ENCODE measurements at regions not wholly inside any gene's neighbourhood (a gene's known extent, or its start where the extent isn't known, plus 50 kb on each side); places are given as distances from the start of the nearest gene placed in this dataset.
"Not testable (repeated sequence)": the region's sequence is repeated elsewhere in the genome, so short reads cannot be mapped to it uniquely, and the experiment has no call there.

- DNase-seq (ENCODE audit: low read depth in 4 of 4, low spot score in 3 of 4): no peak
These were observed 319.1 kb downstream of the OXSM start for GRCh38 chr3:26108846-26109489.

GRCh38 chr3:26114851-26115250 is 325.0 kb downstream of the OXSM start:
- no peak for DNase-seq (ENCODE audit: low read depth in 4 of 4, low spot score in 3 of 4)

GRCh38 chr3:26118165-26118564 is 328.3 kb downstream of the OXSM start:
- DNase-seq (ENCODE audit: low read depth in 4 of 4, low spot score in 3 of 4): no peak

GRCh38 chr3:26132942-26133341 is 343.1 kb downstream of the OXSM start:
- no peak for DNase-seq (ENCODE audit: low read depth in 4 of 4, low spot score in 3 of 4)

GRCh38 chr3:26141296-26141695 is 351.4 kb downstream of the OXSM start:
- no peak for DNase-seq (ENCODE audit: low read depth in 4 of 4, low spot score in 3 of 4)

- DNase-seq (ENCODE audit: low read depth in 4 of 4, low spot score in 3 of 4): no peak
These were observed 355.9 kb downstream of the OXSM start for GRCh38 chr3:26145769-26146168.

GRCh38 chr3:26157428-26157827 is 367.5 kb downstream of the OXSM start:
- DNase-seq (ENCODE audit: low read depth in 4 of 4, low spot score in 3 of 4): not testable (repeated sequence)

- peak; percentile 12 to 45 (median 34) for DNase-seq (ENCODE audit: low read depth in 4 of 4, low spot score in 3 of 4)
These were observed 381.1 kb downstream of the OXSM start for GRCh38 chr3:26171006-26171405.

- no peak for DNase-seq (ENCODE audit: low read depth in 4 of 4, low spot score in 3 of 4)
These were observed 401.7 kb downstream of the OXSM start for GRCh38 chr3:26191556-26191955.

GRCh38 chr3:26193558-26193957 is 403.7 kb downstream of the OXSM start:
- DNase-seq (ENCODE audit: low read depth in 4 of 4, low spot score in 3 of 4): no peak

GRCh38 chr3:26196781-26197180 is 406.9 kb downstream of the OXSM start:
- DNase-seq (ENCODE audit: low read depth in 4 of 4, low spot score in 3 of 4): no peak

GRCh38 chr3:26198609-26199008 is 408.7 kb downstream of the OXSM start:
- DNase-seq (ENCODE audit: low read depth in 4 of 4, low spot score in 3 of 4): no peak

- no peak for DNase-seq (ENCODE audit: low read depth in 4 of 4, low spot score in 3 of 4)
These were observed 412.3 kb downstream of the OXSM start for GRCh38 chr3:26202169-26202568.

- DNase-seq (ENCODE audit: low read depth in 4 of 4, low spot score in 3 of 4): no peak
These were observed 415.6 kb downstream of the OXSM start for GRCh38 chr3:26205475-26205874.

- no peak for DNase-seq (ENCODE audit: low read depth in 4 of 4, low spot score in 3 of 4)
These were observed 414.4 kb upstream of the LRRC3B start for GRCh38 chr3:26208201-26208600.

- peak in 1 of 4 donors; percentile 3 for DNase-seq (ENCODE audit: low read depth in 4 of 4, low spot score in 3 of 4)
These were observed 392.8 kb upstream of the LRRC3B start for GRCh38 chr3:26229801-26230200.

GRCh38 chr3:26233374-26233773 is 389.2 kb upstream of the LRRC3B start:
- DNase-seq (ENCODE audit: low read depth in 4 of 4, low spot score in 3 of 4): no peak

- DNase-seq (ENCODE audit: low read depth in 4 of 4, low spot score in 3 of 4): peak in 3 of 4 donors; percentile 13 to 52 (median 50)
These were observed 386.0 kb upstream of the LRRC3B start for GRCh38 chr3:26236531-26236930.

- DNase-seq (ENCODE audit: low read depth in 4 of 4, low spot score in 3 of 4): peak in 1 of 4 donors; percentile 22
These were observed 385.4 kb upstream of the LRRC3B start for GRCh38 chr3:26237036-26237682.

- not testable (repeated sequence) for DNase-seq (ENCODE audit: low read depth in 4 of 4, low spot score in 3 of 4)
These were observed 378.0 kb upstream of the LRRC3B start for GRCh38 chr3:26244586-26244985.

GRCh38 chr3:26245236-26245635 is 377.3 kb upstream of the LRRC3B start:
- no peak for DNase-seq (ENCODE audit: low read depth in 4 of 4, low spot score in 3 of 4)

- DNase-seq (ENCODE audit: low read depth in 4 of 4, low spot score in 3 of 4): no peak
These were observed 375.7 kb upstream of the LRRC3B start for GRCh38 chr3:26246901-26247300.
